Spleen (tissue), 7 donors: ENCODE measurements at regions not wholly inside any gene's neighbourhood (a gene's known extent, or its start where the extent isn't known, plus 50 kb on each side); places are given as distances from the start of the nearest gene placed in this dataset.

Source experiments
- POLR2AphosphoS5 ChIP-seq, 3 donors: sonication (generic); formaldehyde crosslinking; IDR thresholded peaks; one replicate each; pipeline ENCODE4 v1.5.1; 2017; ENCODE audit warnings: antibody characterized with exemption in 3 of 3
- TF ChIP-seq, protein P1 (sequence below), 11 experiments: fragments of 200-600 bp in 7 of 11; fragments of 450-650 bp in 4 of 11; sonication (generic) in 4 of 11; IDR thresholded peaks in 8 of 11; conservative IDR thresholded peaks in 3 of 11; 1 replicate in 7 of 11; 2 replicates in 4 of 11; pipeline versions ENCODE4 v1.4.0 to v1.8.0; 2016 to 2021; ENCODE audit warnings: antibody characterized with exemption in 11 of 11, inconsistent platforms in 4 of 11, mild to moderate bottlenecking in 1 of 11
- donor health status: DM: no; HTN: no; CAD: no; lungs with moderate emphysema.
- donor health status: DM: no; HTN: no; CAD: no.
- donor health status: DM: no; HTN: no; CAD: no.

- TF ChIP-seq, protein P1, sequence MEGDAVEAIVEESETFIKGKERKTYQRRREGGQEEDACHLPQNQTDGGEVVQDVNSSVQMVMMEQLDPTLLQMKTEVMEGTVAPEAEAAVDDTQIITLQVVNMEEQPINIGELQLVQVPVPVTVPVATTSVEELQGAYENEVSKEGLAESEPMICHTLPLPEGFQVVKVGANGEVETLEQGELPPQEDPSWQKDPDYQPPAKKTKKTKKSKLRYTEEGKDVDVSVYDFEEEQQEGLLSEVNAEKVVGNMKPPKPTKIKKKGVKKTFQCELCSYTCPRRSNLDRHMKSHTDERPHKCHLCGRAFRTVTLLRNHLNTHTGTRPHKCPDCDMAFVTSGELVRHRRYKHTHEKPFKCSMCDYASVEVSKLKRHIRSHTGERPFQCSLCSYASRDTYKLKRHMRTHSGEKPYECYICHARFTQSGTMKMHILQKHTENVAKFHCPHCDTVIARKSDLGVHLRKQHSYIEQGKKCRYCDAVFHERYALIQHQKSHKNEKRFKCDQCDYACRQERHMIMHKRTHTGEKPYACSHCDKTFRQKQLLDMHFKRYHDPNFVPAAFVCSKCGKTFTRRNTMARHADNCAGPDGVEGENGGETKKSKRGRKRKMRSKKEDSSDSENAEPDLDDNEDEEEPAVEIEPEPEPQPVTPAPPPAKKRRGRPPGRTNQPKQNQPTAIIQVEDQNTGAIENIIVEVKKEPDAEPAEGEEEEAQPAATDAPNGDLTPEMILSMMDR (IDR thresholded peaks at IDR 0.05 in 8 of 11, conservative IDR thresholded peaks at IDR 0.05 in 3 of 11) = no peak
- TF ChIP-seq POLR2AphosphoS5 (IDR thresholded peaks at IDR 0.05) = no peak
These were observed 628.6 kb downstream of the CCDC85A start for GRCh38 chr2:56812432-56812831.
